HAP-1 (cell line): ENCODE measurements at regions not wholly inside any gene's neighbourhood (a gene's known extent, or its start where the extent isn't known, plus 50 kb on each side); places are given as distances from the start of the nearest gene placed in this dataset.
"Not testable (repeated sequence)": the region's sequence is repeated elsewhere in the genome, so short reads cannot be mapped to it uniquely, and the experiment has no call there.

Experiments
- DNase-seq, 2 experiments: peaks; one replicate each; pipeline ENCODE4 v3.0.0-alpha.2; 2016 to 2020; ENCODE audit warnings: low spot score in 2 of 2
- H3K27me3 ChIP-seq: fragments of 250-450 bp; sonication (Bioruptor Pico); 2 replicates; pipeline ENCODE4 v1.5.1; 2020; ENCODE audit warnings: low read depth, mild to moderate bottlenecking, moderate library complexity
- H3K36me3 ChIP-seq: fragments of 250-450 bp; sonication (Bioruptor Pico); replicated peaks from 2 replicates; pipeline ENCODE4 v1.5.1; 2020; ENCODE audit warnings: mild to moderate bottlenecking
- H3K4me1 ChIP-seq: fragments of 250-450 bp; sonication (Bioruptor Pico); 2 replicates; pipeline ENCODE4 v1.5.1; 2020; ENCODE audit warnings: mild to moderate bottlenecking
- H3K4me3 ChIP-seq: fragments of 250-450 bp; sonication (Bioruptor Pico); 2 replicates; pipeline ENCODE4 v1.5.1; 2020; ENCODE audit warnings: mild to moderate bottlenecking, moderate library complexity
- H3K9me3 ChIP-seq: fragments of 250-450 bp; sonication (Bioruptor Pico); 2 replicates; pipeline ENCODE4 v1.5.1; 2020; ENCODE audit warnings: mild to moderate bottlenecking, moderate library complexity
- in situ Hi-C: fragments of 300-500 bp; cut with MboI; formaldehyde crosslinking; loops from 3 replicates; pipeline ENCODE4 v1.14.3; 2020; ENCODE audit warnings: low sequenced_read_pairs, inconsistent platforms, mixed read lengths

GRCh38 chr7:68209486-68209885 is 1212.9 kb downstream of the TYW1 start:
- H3K4me1 ChIP-seq, result no peaks in the 10 kb centered on the region
- H3K4me3 ChIP-seq, result no peak overlapping the region
- in situ Hi-C loops, result no loop called here
- no peaks in the 10 kb centered on the region for H3K27me3 ChIP-seq
- no peak for DNase-seq
- no peaks in the 10 kb centered on the region for H3K9me3 ChIP-seq
- H3K36me3 ChIP-seq, result no peaks in the 10 kb centered on the region

GRCh38 chr7:68213838-68214237 is 1217.2 kb downstream of the TYW1 start:
- Histone ChIP-seq H3K36me3 (no peaks in the 10 kb centered on the region), H3K4me1 (no peaks in the 10 kb centered on the region), H3K9me3 (no peaks in the 10 kb centered on the region), H3K4me3 (no peak overlapping the region), H3K27me3 (no peaks in the 10 kb centered on the region)
- in situ Hi-C loops, result no loop called here
- no peak for DNase-seq

- H3K4me1 ChIP-seq, result no peaks in the 10 kb centered on the region
- no peak overlapping the region for H3K4me3 ChIP-seq
- in situ Hi-C loops, result no loop called here
- no peaks in the 10 kb centered on the region for H3K9me3 ChIP-seq
- H3K27me3 ChIP-seq, result no peaks in the 10 kb centered on the region
- no peak for DNase-seq
- H3K36me3 ChIP-seq, result no peaks in the 10 kb centered on the region
Observed at GRCh38 chr7:68216051-68216450, 1219.4 kb downstream of the TYW1 start.

GRCh38 chr7:68217426-68217825 is 1220.8 kb downstream of the TYW1 start:
- Histone ChIP-seq H3K27me3 (no peaks in the 10 kb centered on the region), H3K4me3 (no peak overlapping the region), H3K9me3 (no peaks in the 10 kb centered on the region), H3K4me1 (no peaks in the 10 kb centered on the region), H3K36me3 (no peaks in the 10 kb centered on the region)
- DNase-seq, result no peak
- in situ Hi-C loops, result no loop called here

- Histone ChIP-seq H3K27me3 (no peaks in the 10 kb centered on the region), H3K4me1 (no peaks in the 10 kb centered on the region), H3K9me3 (no peaks in the 10 kb centered on the region), H3K4me3 (no peak overlapping the region), H3K36me3 (no peaks in the 10 kb centered on the region)
- in situ Hi-C loops, result no loop called here
- no peak for DNase-seq
Observed at GRCh38 chr7:68218461-68218860, 1221.8 kb downstream of the TYW1 start.

GRCh38 chr7:68222311-68222710 is 1225.7 kb downstream of the TYW1 start:
- no peaks in the 10 kb centered on the region for H3K4me1 ChIP-seq
- H3K36me3 ChIP-seq, result no peaks in the 10 kb centered on the region
- DNase-seq, result no peak
- H3K9me3 ChIP-seq, result no peaks in the 10 kb centered on the region
- no peaks in the 10 kb centered on the region for H3K27me3 ChIP-seq
- in situ Hi-C loops, result no loop called here
- H3K4me3 ChIP-seq, result no peak overlapping the region

- DNase-seq, result no peak
- in situ Hi-C loops, result no loop called here
- H3K9me3 ChIP-seq, result no peaks in the 10 kb centered on the region
Observed at GRCh38 chr7:68224041-68224741, 1227.6 kb downstream of the TYW1 start.

GRCh38 chr7:68231011-68231410 is 1234.4 kb downstream of the TYW1 start:
- H3K27me3 ChIP-seq, H3K36me3 ChIP-seq: not testable (repeated sequence)

More at GRCh38 chr7:68224041-68224741, 1227.6 kb downstream of the TYW1 start:
- H3K4me3 ChIP-seq, result no peak overlapping the region
- H3K27me3 ChIP-seq, result no peaks in the 10 kb centered on the region
- no peaks in the 10 kb centered on the region for H3K36me3 ChIP-seq
- H3K4me1 ChIP-seq, result no peaks in the 10 kb centered on the region

GRCh38 chr7:68235937-68236336 is 1239.3 kb downstream of the TYW1 start:
- in situ Hi-C loops, result no loop called here
- Histone ChIP-seq H3K36me3 (no peaks in the 10 kb centered on the region), H3K4me3 (no peak overlapping the region), H3K27me3 (no peaks in the 10 kb centered on the region), H3K4me1 (no peaks in the 10 kb centered on the region), H3K9me3 (no peaks in the 10 kb centered on the region)
- no peak for DNase-seq

More at GRCh38 chr7:68231011-68231410, 1234.4 kb downstream of the TYW1 start:
- H3K4me1 ChIP-seq, DNase-seq, H3K9me3 ChIP-seq, H3K4me3 ChIP-seq, in situ Hi-C loops: not testable (repeated sequence)

- Histone ChIP-seq H3K36me3 (no peaks in the 10 kb centered on the region), H3K4me3 (no peak overlapping the region), H3K4me1 (no peaks in the 10 kb centered on the region), H3K9me3 (no peaks in the 10 kb centered on the region), H3K27me3 (no peaks in the 10 kb centered on the region)
- in situ Hi-C loops, result no loop called here
- no peak for DNase-seq
Observed at GRCh38 chr7:68238204-68238805, 1241.7 kb downstream of the TYW1 start.

- Histone ChIP-seq H3K36me3 (no peaks in the 10 kb centered on the region), H3K4me1 (no peaks in the 10 kb centered on the region), H3K4me3 (no peak overlapping the region), H3K9me3 (no peaks in the 10 kb centered on the region), H3K27me3 (no peaks in the 10 kb centered on the region)
- DNase-seq, result no peak
- in situ Hi-C loops, result no loop called here
Observed at GRCh38 chr7:68243128-68243527, 1246.5 kb downstream of the TYW1 start.

GRCh38 chr7:68244389-68244788 is 1247.8 kb downstream of the TYW1 start:
- H3K27me3 ChIP-seq, result no peaks in the 10 kb centered on the region
- no peak for DNase-seq
- no peaks in the 10 kb centered on the region for H3K36me3 ChIP-seq
- H3K9me3 ChIP-seq, result no peaks in the 10 kb centered on the region
- H3K4me1 ChIP-seq, result no peaks in the 10 kb centered on the region
- in situ Hi-C loops, result no loop called here
- no peak overlapping the region for H3K4me3 ChIP-seq

GRCh38 chr7:68245688-68246087 is 1249.1 kb downstream of the TYW1 start:
- no peaks in the 10 kb centered on the region for H3K9me3 ChIP-seq
- H3K4me3 ChIP-seq, result no peak overlapping the region
- no peaks in the 10 kb centered on the region for H3K27me3 ChIP-seq
- DNase-seq, result no peak
- no peaks in the 10 kb centered on the region for H3K4me1 ChIP-seq
- no peaks in the 10 kb centered on the region for H3K36me3 ChIP-seq
- in situ Hi-C loops, result no loop called here

GRCh38 chr7:68246189-68246633 is 1249.6 kb downstream of the TYW1 start:
- no peak for DNase-seq
- Histone ChIP-seq H3K4me1 (no peaks in the 10 kb centered on the region), H3K9me3 (no peaks in the 10 kb centered on the region), H3K4me3 (no peak overlapping the region), H3K27me3 (no peaks in the 10 kb centered on the region), H3K36me3 (no peaks in the 10 kb centered on the region)
- in situ Hi-C loops, result no loop called here
